Adrenal gland (tissue), 5 donors: ENCODE measurements at regions not wholly inside any gene's neighbourhood (a gene's known extent, or its start where the extent isn't known, plus 50 kb on each side); places are given as distances from the start of the nearest gene placed in this dataset.

Source experiments
- POLR2A ChIP-seq, 2 donors: fragments of 450-650 bp; IDR thresholded peaks; one replicate each; pipeline ENCODE4 v1.6.1; 2017; ENCODE audit warnings: antibody characterized with exemption in 2 of 2, mild to moderate bottlenecking in 2 of 2, moderate library complexity in 1 of 2
- TF ChIP-seq, protein P1 (sequence below), 6 experiments: fragments of 450-650 bp in 4 of 6; fragments of 200-600 bp in 2 of 6; sonication (generic) in 1 of 6; IDR thresholded peaks; 1 replicate in 5 of 6; 2 replicates in 1 of 6; pipeline versions ENCODE4 v1.5.1 to v1.8.0; 2016 to 2021; ENCODE audit warnings: antibody characterized with exemption in 6 of 6, mild to moderate bottlenecking in 2 of 6, moderate library complexity in 1 of 6
- donor health status: DM: no; HTN: no; CAD: no.

DNA sequence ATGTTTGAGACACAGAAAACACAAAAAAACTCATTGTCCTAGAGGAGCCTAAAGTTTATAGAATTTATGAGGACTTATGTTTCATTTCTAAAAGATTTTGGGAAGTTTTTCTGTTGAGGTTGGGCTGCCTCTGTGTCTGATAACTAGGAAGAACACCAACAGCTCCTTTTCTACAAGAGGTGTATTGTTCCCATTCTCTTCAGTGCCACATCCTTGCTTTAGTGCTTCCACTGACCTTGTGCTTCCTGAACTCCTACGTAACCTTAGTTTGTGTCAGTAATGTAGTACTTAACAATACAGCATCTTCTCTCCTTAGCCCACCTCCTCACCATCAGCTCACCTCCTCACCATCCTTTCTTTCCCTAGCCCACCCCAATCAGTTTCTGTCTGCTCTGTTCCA is 117.3 kb upstream of the TNC start:
- TF ChIP-seq, protein P1, sequence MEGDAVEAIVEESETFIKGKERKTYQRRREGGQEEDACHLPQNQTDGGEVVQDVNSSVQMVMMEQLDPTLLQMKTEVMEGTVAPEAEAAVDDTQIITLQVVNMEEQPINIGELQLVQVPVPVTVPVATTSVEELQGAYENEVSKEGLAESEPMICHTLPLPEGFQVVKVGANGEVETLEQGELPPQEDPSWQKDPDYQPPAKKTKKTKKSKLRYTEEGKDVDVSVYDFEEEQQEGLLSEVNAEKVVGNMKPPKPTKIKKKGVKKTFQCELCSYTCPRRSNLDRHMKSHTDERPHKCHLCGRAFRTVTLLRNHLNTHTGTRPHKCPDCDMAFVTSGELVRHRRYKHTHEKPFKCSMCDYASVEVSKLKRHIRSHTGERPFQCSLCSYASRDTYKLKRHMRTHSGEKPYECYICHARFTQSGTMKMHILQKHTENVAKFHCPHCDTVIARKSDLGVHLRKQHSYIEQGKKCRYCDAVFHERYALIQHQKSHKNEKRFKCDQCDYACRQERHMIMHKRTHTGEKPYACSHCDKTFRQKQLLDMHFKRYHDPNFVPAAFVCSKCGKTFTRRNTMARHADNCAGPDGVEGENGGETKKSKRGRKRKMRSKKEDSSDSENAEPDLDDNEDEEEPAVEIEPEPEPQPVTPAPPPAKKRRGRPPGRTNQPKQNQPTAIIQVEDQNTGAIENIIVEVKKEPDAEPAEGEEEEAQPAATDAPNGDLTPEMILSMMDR (IDR thresholded peaks at IDR 0.05): no peak
- no peak for TF ChIP-seq POLR2A (IDR thresholded peaks at IDR 0.05)
